H9 (cell line): ENCODE measurements at regions not wholly inside any gene's neighbourhood (a gene's known extent, or its start where the extent isn't known, plus 50 kb on each side); places are given as distances from the start of the nearest gene placed in this dataset.

Experiments
- DNase-seq: peaks from one replicate; pipeline ENCODE4 v3.0.0-alpha.2; 2017
- H2AFZ ChIP-seq: one replicate; pipeline ENCODE4 v1.6.1; 2013; ENCODE audit warnings: mild to moderate bottlenecking, low read length, control low read depth, moderate library complexity
- H2AK5ac ChIP-seq: 2 replicates; pipeline ENCODE4 v1.6.1; 2013; ENCODE audit warnings: low read length, control low read depth, mixed read lengths; ENCODE audit not compliant: insufficient read length
- H2BK120ac ChIP-seq: one replicate; pipeline ENCODE4 v1.6.1; 2013; ENCODE audit warnings: low read depth, mild to moderate bottlenecking, low read length, control low read depth, inconsistent platforms; ENCODE audit not compliant: poor library complexity, severe bottlenecking
- H2BK12ac ChIP-seq: 2 replicates; pipeline ENCODE4 v1.6.1; 2013; ENCODE audit warnings: low read length, control low read depth, mixed read lengths, low read depth; ENCODE audit not compliant: insufficient read length
- H2BK15ac ChIP-seq: 2 replicates; pipeline ENCODE4 v1.6.1; 2013; ENCODE audit warnings: low read depth, low read length, control low read depth
- H2BK20ac ChIP-seq: one replicate; pipeline ENCODE4 v1.6.1; 2013; ENCODE audit warnings: low read depth, mild to moderate bottlenecking, low read length, control low read depth, inconsistent platforms; ENCODE audit not compliant: poor library complexity, severe bottlenecking
- H2BK5ac ChIP-seq: 2 replicates; pipeline ENCODE4 v1.6.1; 2013; ENCODE audit warnings: low read length, control low read depth, mixed read lengths; ENCODE audit not compliant: insufficient read length
- H3K14ac ChIP-seq: 2 replicates; pipeline ENCODE4 v1.6.1; 2013; ENCODE audit warnings: low read length, control low read depth; ENCODE audit not compliant: insufficient read depth
- H3K18ac ChIP-seq: 2 replicates; pipeline ENCODE4 v1.6.1; 2013; ENCODE audit warnings: low read depth, mild to moderate bottlenecking, mixed read lengths, low read length, control low read depth; ENCODE audit not compliant: insufficient read length
- H3K23ac ChIP-seq: 2 replicates; pipeline ENCODE4 v1.6.1; 2013; ENCODE audit warnings: low read length, control low read depth, mixed read lengths, low read depth; ENCODE audit not compliant: insufficient read length
- H3K23me2 ChIP-seq: 2 replicates; pipeline ENCODE4 v1.6.1; 2013; ENCODE audit warnings: low read depth, mild to moderate bottlenecking, mixed read lengths, low read length, control low read depth; ENCODE audit not compliant: insufficient read length, poor library complexity, severe bottlenecking
- H3K27ac ChIP-seq: 2 replicates; pipeline ENCODE4 v1.5.1; 2013; ENCODE audit warnings: low read length, control low read depth, mixed read lengths, low read depth; ENCODE audit not compliant: insufficient read length
- H3K27me3 ChIP-seq: 2 replicates; pipeline ENCODE4 v1.6.1; 2013; ENCODE audit warnings: low read length, control low read depth, inconsistent platforms; ENCODE audit not compliant: insufficient read depth
- H3K4ac ChIP-seq: 2 replicates; pipeline ENCODE4 v1.6.1; 2013; ENCODE audit warnings: low read depth, mild to moderate bottlenecking, control low read depth, inconsistent platforms, low read length, moderate library complexity
- H3K4me1 ChIP-seq: 2 replicates; pipeline ENCODE4 v1.6.1; 2013; ENCODE audit warnings: low read length, control low read depth, inconsistent platforms; ENCODE audit not compliant: insufficient read depth
- H3K4me2 ChIP-seq: 2 replicates; pipeline ENCODE4 v1.6.1; 2013; ENCODE audit warnings: low read length, control low read depth, mixed read lengths; ENCODE audit not compliant: insufficient read length, insufficient read depth
- H3K56ac ChIP-seq: 2 replicates; pipeline ENCODE4 v1.6.1; 2013; ENCODE audit warnings: low read depth, mild to moderate bottlenecking, mixed read lengths, low read length, control low read depth; ENCODE audit not compliant: insufficient read length
- H3K79me1 ChIP-seq: 2 replicates; pipeline ENCODE4 v1.6.1; 2013; ENCODE audit warnings: low read depth, mild to moderate bottlenecking, moderate library complexity, low read length, control low read depth, inconsistent platforms; ENCODE audit not compliant: insufficient read depth, poor library complexity, severe bottlenecking
- H3K79me2 ChIP-seq: 2 replicates; pipeline ENCODE4 v1.6.1; 2013; ENCODE audit warnings: low read length, control low read depth, inconsistent platforms; ENCODE audit not compliant: insufficient read depth
- H3K9ac ChIP-seq: 2 replicates; pipeline ENCODE4 v1.6.1; 2013; ENCODE audit warnings: low read length, control low read depth, mixed read lengths; ENCODE audit not compliant: insufficient read length; ENCODE audit errors: extremely low read depth
- H3K9me3 ChIP-seq: one replicate; pipeline ENCODE4 v1.6.1; 2013; ENCODE audit warnings: low read depth, low read length, inconsistent platforms; ENCODE audit not compliant: control insufficient read depth
- H3T11ph ChIP-seq: one replicate; pipeline ENCODE4 v1.6.1; 2013; ENCODE audit warnings: mild to moderate bottlenecking, low read length, control low read depth, inconsistent platforms
- H4K20me1 ChIP-seq: one replicate; pipeline ENCODE4 v1.6.1; 2013; ENCODE audit not compliant: control insufficient read depth, insufficient read length, insufficient read depth
- H4K5ac ChIP-seq: 2 replicates; pipeline ENCODE4 v1.6.1; 2013; ENCODE audit warnings: low read depth, mild to moderate bottlenecking, mixed read lengths, low read length, control low read depth; ENCODE audit not compliant: insufficient read length
- H4K8ac ChIP-seq: replicated peaks from 2 replicates; pipeline ENCODE4 v1.6.1; 2013; ENCODE audit warnings: low read length, control low read depth, mixed read lengths, low read depth; ENCODE audit not compliant: insufficient read length
- H4K91ac ChIP-seq: 2 replicates; pipeline ENCODE4 v1.6.1; 2013; ENCODE audit warnings: low read depth, mild to moderate bottlenecking, moderate library complexity, mixed read lengths, low read length, control low read depth; ENCODE audit not compliant: insufficient read length
- H3K27ac Mint-ChIP-seq, 3 experiments: 2 replicates in 2 of 3; 3 replicates in 1 of 3; pipeline ENCODE4 v1.8.0; 2020 to 2021; ENCODE audit warnings: mixed read lengths in 3 of 3, mild to moderate bottlenecking in 1 of 3, moderate library complexity in 1 of 3
- H3K27me3 Mint-ChIP-seq: 2 replicates; pipeline ENCODE4 v1.8.0; 2021; ENCODE audit warnings: low read depth, mild to moderate bottlenecking, moderate library complexity, mixed read lengths
- H3K36me3 Mint-ChIP-seq, 3 experiments: 2 replicates in 2 of 3; 3 replicates in 1 of 3; pipeline ENCODE4 v1.8.0; 2020 to 2021; ENCODE audit warnings: low read depth in 3 of 3, mixed read lengths in 3 of 3; ENCODE audit not compliant: insufficient read depth in 1 of 3
- H3K4me1 Mint-ChIP-seq, 2 experiments: 2 replicates each; pipeline ENCODE4 v1.8.0; 2020; ENCODE audit warnings: mixed read lengths in 2 of 2
- H3K4me3 Mint-ChIP-seq, 2 experiments: 2 replicates in 1 of 2; 3 replicates in 1 of 2; pipeline ENCODE4 v1.8.0; 2020 to 2021; ENCODE audit warnings: mild to moderate bottlenecking in 2 of 2, mixed read lengths in 2 of 2, moderate library complexity in 1 of 2
- H3K9me3 Mint-ChIP-seq, 2 experiments: 2 replicates in 1 of 2; 3 replicates in 1 of 2; pipeline ENCODE4 v1.8.0; 2020; ENCODE audit warnings: mild to moderate bottlenecking in 2 of 2, mixed read lengths in 2 of 2, moderate library complexity in 1 of 2
- CTCF ChIP-seq: fragments of 200-600 bp; sonication (generic); conservative IDR thresholded peaks from 3 replicates; pipeline ENCODE4 v1.8.0; 2021; ENCODE audit warnings: antibody characterized with exemption, mild to moderate bottlenecking
- WGBS: extraction: QIAGEN DNeasy Blood & Tissue Kit; methylation state at CpG from one replicate; pipeline ENCODE4 v1.1.7; 2013; ENCODE audit warnings: missing lambda C conversion rate, low lambda C conversion rate, mixed read lengths; ENCODE audit not compliant: insufficient read length; ENCODE audit errors: extremely low coverage; 5-methylcytosine and 5-hydroxymethylcytosine counted together

GRCh38 chr5:36442352-36442751 lies 140.7 kb upstream of the RANBP3L start:
- no peak overlapping the region for H4K91ac ChIP-seq
- no peak overlapping the region for H3K9ac ChIP-seq
- no peak overlapping the region for H3K4ac ChIP-seq
- no peak overlapping the region for H3K4me3 Mint-ChIP-seq
- peaks cover 9 to 23% of the 10 kb centered on the region in 2 experiments for H3K4me1 Mint-ChIP-seq
- H3K36me3 Mint-ChIP-seq = no peaks in the 10 kb centered on the region
- no peaks in the 10 kb centered on the region for H4K20me1 ChIP-seq
- no peaks in the 10 kb centered on the region for H3K4me1 ChIP-seq
- no peak overlapping the region for H3K14ac ChIP-seq
- H3K56ac ChIP-seq = no peak overlapping the region
- H3K4me2 ChIP-seq = no peak overlapping the region
- H2AK5ac ChIP-seq = no peak overlapping the region
- H4K8ac ChIP-seq = no peak overlapping the region
- no peak overlapping the region for H3K27ac ChIP-seq
- H3T11ph ChIP-seq = no peak overlapping the region
- H2AFZ ChIP-seq = no peak overlapping the region
- DNase-seq = no peak
- no peak overlapping the region for H3K18ac ChIP-seq
- H3K9me3 ChIP-seq = no peaks in the 10 kb centered on the region
- H2BK5ac ChIP-seq = no peak overlapping the region
- no peak overlapping the region for H2BK20ac ChIP-seq
- no peaks in the 10 kb centered on the region for H3K27me3 ChIP-seq
- WGBS = no CpG with 5 or more reads among the region's 7 CpGs
- H3K23ac ChIP-seq = no peak overlapping the region
- H2BK120ac ChIP-seq = no peak overlapping the region
- no peak for TF ChIP-seq CTCF
- no peak overlapping the region for H2BK12ac ChIP-seq
- H3K79me2 ChIP-seq = no peaks in the 10 kb centered on the region
- H3K79me1 ChIP-seq = no peaks in the 10 kb centered on the region
- no peaks in the 10 kb centered on the region for H3K23me2 ChIP-seq
- no peak overlapping the region for H2BK15ac ChIP-seq
- no peak overlapping the region for H4K5ac ChIP-seq
- H3K27ac Mint-ChIP-seq = peak overlapping the region in 1 of 3 experiments; percentile 74; a peak in 3 of 7 replicates
- no peaks in the 10 kb centered on the region for H3K9me3 Mint-ChIP-seq
- H3K27me3 Mint-ChIP-seq = no peaks in the 10 kb centered on the region; the same call in 1 of the 2 replicates
